Cerebellar cortex (tissue), 1 donor: ENCODE measurements at regions not wholly inside any gene's neighbourhood (a gene's known extent, or its start where the extent isn't known, plus 50 kb on each side); places are given as distances from the start of the nearest gene placed in this dataset.
"Not testable (repeated sequence)": the region's sequence is repeated elsewhere in the genome, so short reads cannot be mapped to it uniquely, and the experiment has no call there.

Experiments used
- DNase-seq: peaks from one replicate; pipeline ENCODE4 v3.0.0-alpha.2; 2015; ENCODE audit warnings: low spot score

GRCh38 chr6:23659125-23659524 lies 466.9 kb upstream of the NRSN1 start:
- peak; percentile 32 for DNase-seq

GRCh38 chr6:23661549-23661948 lies 464.5 kb upstream of the NRSN1 start:
- DNase-seq = no peak

GRCh38 chr6:23663096-23663495 lies 462.9 kb upstream of the NRSN1 start:
- DNase-seq = no peak

- DNase-seq = no peak
Measured at GRCh38 chr6:23663652-23664051, 462.4 kb upstream of the NRSN1 start.

GRCh38 chr6:23665911-23666310 lies 460.1 kb upstream of the NRSN1 start:
- not testable (repeated sequence) for DNase-seq

GRCh38 chr6:23672737-23673136 lies 453.3 kb upstream of the NRSN1 start:
- DNase-seq = no peak

GRCh38 chr6:23678626-23679025 lies 447.4 kb upstream of the NRSN1 start:
- no peak for DNase-seq

- no peak for DNase-seq
Measured at GRCh38 chr6:23681743-23682142, 444.3 kb upstream of the NRSN1 start.

GRCh38 chr6:23688650-23689049 lies 437.4 kb upstream of the NRSN1 start:
- no peak for DNase-seq

- DNase-seq = no peak
Measured at GRCh38 chr6:23690453-23691049, 435.5 kb upstream of the NRSN1 start.

- no peak for DNase-seq
Measured at GRCh38 chr6:23692184-23692583, 433.8 kb upstream of the NRSN1 start.

GRCh38 chr6:23696992-23697391 lies 429.0 kb upstream of the NRSN1 start:
- no peak for DNase-seq

- DNase-seq = no peak
Measured at GRCh38 chr6:23704479-23705052, 421.4 kb upstream of the NRSN1 start.

- DNase-seq = no peak
Measured at GRCh38 chr6:23705697-23706096, 420.3 kb upstream of the NRSN1 start.

GRCh38 chr6:23712756-23713155 lies 413.3 kb upstream of the NRSN1 start:
- DNase-seq = no peak

- DNase-seq = no peak
Measured at GRCh38 chr6:23713211-23713610, 412.8 kb upstream of the NRSN1 start.

GRCh38 chr6:23728707-23729106 lies 397.3 kb upstream of the NRSN1 start:
- no peak for DNase-seq

GRCh38 chr6:23731609-23732008 lies 394.4 kb upstream of the NRSN1 start:
- DNase-seq = no peak

- DNase-seq = no peak
Measured at GRCh38 chr6:23732521-23732920, 393.5 kb upstream of the NRSN1 start.

- no peak for DNase-seq
Measured at GRCh38 chr6:23735151-23735550, 390.9 kb upstream of the NRSN1 start.

- DNase-seq = no peak
Measured at GRCh38 chr6:23736577-23736976, 389.4 kb upstream of the NRSN1 start.

- DNase-seq = no peak
Measured at GRCh38 chr6:23747239-23747638, 378.8 kb upstream of the NRSN1 start.

- no peak for DNase-seq
Measured at GRCh38 chr6:23752414-23752813, 373.6 kb upstream of the NRSN1 start.

GRCh38 chr6:23754197-23754596 lies 371.8 kb upstream of the NRSN1 start:
- no peak for DNase-seq
